Esophagus muscularis mucosa (tissue), 4 donors: ENCODE measurements at regions not wholly inside any gene's neighbourhood (a gene's known extent, or its start where the extent isn't known, plus 50 kb on each side); places are given as distances from the start of the nearest gene placed in this dataset.
A peak's percentile ranks its signal among the peaks of the same experiment; 100 is the strongest.

Experiments
- DNase-seq: peaks from one replicate; pipeline ENCODE4 v3.0.0-alpha.2; 2017; ENCODE audit errors: extremely low spot score
- H3K27ac ChIP-seq, 4 donors: fragments of 200-600 bp; sonication (generic); replicated peaks in 1 of 4; 1 replicate in 3 of 4; 2 replicates in 1 of 4; pipeline ENCODE4 v1.5.1; 2016 to 2019; ENCODE audit warnings: mild to moderate bottlenecking in 1 of 4
- H3K27me3 ChIP-seq, 4 donors: fragments of 200-600 bp; sonication (generic); one replicate each; pipeline versions ENCODE4 v1.5.1 to v1.6.0; 2016 to 2019
- H3K36me3 ChIP-seq, 4 donors: fragments of 200-600 bp; sonication (generic); one replicate each; pipeline ENCODE4 v1.5.1; 2016 to 2019
- H3K4me1 ChIP-seq, 4 donors: fragments of 200-600 bp; sonication (generic); one replicate each; pipeline ENCODE4 v1.5.1; 2016 to 2019
- H3K4me3 ChIP-seq, 4 donors: fragments of 200-600 bp; sonication (generic); 1 replicate in 2 of 4; 2 replicates in 2 of 4; pipeline ENCODE4 v1.5.1; 2016 to 2019; ENCODE audit warnings: mild to moderate bottlenecking in 4 of 4, moderate library complexity in 1 of 4
- H3K9me3 ChIP-seq, 4 donors: fragments of 200-600 bp; sonication (generic); 1 replicate in 3 of 4; 2 replicates in 1 of 4; pipeline ENCODE4 v1.5.1; 2016 to 2019
- CTCF ChIP-seq, 3 experiments: fragments of 200-600 bp in 2 of 3; fragments of 450-650 bp in 1 of 3; sonication (generic) in 2 of 3; IDR thresholded peaks; one replicate each; pipeline ENCODE4 v1.5.1; 2017 to 2019; ENCODE audit warnings: antibody characterized with exemption in 3 of 3, mild to moderate bottlenecking in 2 of 3, moderate library complexity in 1 of 3
- EP300 ChIP-seq: sonication (generic); formaldehyde crosslinking; IDR thresholded peaks from one replicate; pipeline ENCODE4 v1.6.1; 2017; ENCODE audit warnings: antibody characterized with exemption
- POLR2A ChIP-seq: fragments of 450-650 bp; IDR thresholded peaks from one replicate; pipeline ENCODE4 v1.6.1; 2017; ENCODE audit warnings: antibody characterized with exemption, moderate library complexity, mild to moderate bottlenecking, low read depth
- POLR2AphosphoS5 ChIP-seq, 2 donors: sonication (generic); formaldehyde crosslinking; IDR thresholded peaks; one replicate each; pipeline ENCODE4 v1.6.1; 2017; ENCODE audit warnings: antibody characterized with exemption in 2 of 2
- WGBS: methylation state at CpG from one replicate; pipeline ENCODE4 v1.1.5; 2018; 5-methylcytosine and 5-hydroxymethylcytosine counted together
- intact Hi-C: fragments of 100-400 bp; cut with DNase I; formaldehyde crosslinking; loops from one replicate; pipeline ENCODE4 v1.15.1; 2023

- H3K4me1 ChIP-seq: peaks cover 0 to 7% (median 6%) of the 10 kb centered on the region in 4 donors
- TF ChIP-seq CTCF (IDR thresholded peaks at IDR 0.05) (no peak), POLR2AphosphoS5 (IDR thresholded peaks at IDR 0.05) (no peak), EP300 (no peak), POLR2A (no peak)
- intact Hi-C loops: no loop called here
- WGBS: 89% methylated on average over 6 of the region's 6 CpGs
- no peaks in the 10 kb centered on the region for H3K27me3 ChIP-seq
- no peaks in the 10 kb centered on the region for H3K9me3 ChIP-seq
- no peak overlapping the region for H3K27ac ChIP-seq
- no peaks in the 10 kb centered on the region for H3K36me3 ChIP-seq
- peak; percentile 88 for DNase-seq
- no peak overlapping the region for H3K4me3 ChIP-seq
Measured at GRCh38 chr1:228818928-228819630, 83.8 kb downstream of the RHOU start.

- intact Hi-C loops: no loop called here
- H3K4me3 ChIP-seq: no peak overlapping the region
- TF ChIP-seq POLR2A: no peak
- TF ChIP-seq POLR2AphosphoS5 (IDR thresholded peaks at IDR 0.05): no peak
- no peak for TF ChIP-seq CTCF (IDR thresholded peaks at IDR 0.05)
- no peak for TF ChIP-seq EP300
- H3K27ac ChIP-seq: no peak overlapping the region
- no peaks in the 10 kb centered on the region for H3K36me3 ChIP-seq
- H3K27me3 ChIP-seq: no peaks in the 10 kb centered on the region
- H3K9me3 ChIP-seq: no peaks in the 10 kb centered on the region
- 96% methylated on average over 2 of the region's 2 CpGs for WGBS
- DNase-seq: no peak
- H3K4me1 ChIP-seq: peaks cover 0 to 7% (median 6%) of the 10 kb centered on the region in 4 donors
Measured at GRCh38 chr1:228821252-228821651, 86.0 kb downstream of the RHOU start.

- no peaks in the 10 kb centered on the region for H3K9me3 ChIP-seq
- peaks cover 5 to 7% (median 6%) of the 10 kb centered on the region in 4 donors for H3K4me1 ChIP-seq
- no peaks in the 10 kb centered on the region for H3K27me3 ChIP-seq
- H3K36me3 ChIP-seq: no peaks in the 10 kb centered on the region
- no peak overlapping the region for H3K4me3 ChIP-seq
- DNase-seq: no peak
- TF ChIP-seq POLR2A: no peak
- no peak for TF ChIP-seq EP300
- no peak for TF ChIP-seq POLR2AphosphoS5 (IDR thresholded peaks at IDR 0.05)
- TF ChIP-seq CTCF (IDR thresholded peaks at IDR 0.05): no peak
- no peak overlapping the region for H3K27ac ChIP-seq
- WGBS: 58% methylated on average over 3 of the region's 3 CpGs
- intact Hi-C loops: no loop called here
Measured at GRCh38 chr1:228823200-228823599, 87.9 kb downstream of the RHOU start.

- Histone ChIP-seq H3K4me3 (no peak overlapping the region), H3K27me3 (no peaks in the 10 kb centered on the region), H3K36me3 (no peaks in the 10 kb centered on the region), H3K9me3 (no peaks in the 10 kb centered on the region), H3K27ac (no peak overlapping the region), H3K4me1 (peaks cover 5 to 7% (median 6%) of the 10 kb centered on the region in 4 donors)
- no peak for DNase-seq
- WGBS: 97% methylated on average over 7 of the region's 7 CpGs
- intact Hi-C loops: no loop called here
- TF ChIP-seq CTCF (IDR thresholded peaks at IDR 0.05) (no peak), EP300 (no peak), POLR2AphosphoS5 (IDR thresholded peaks at IDR 0.05) (no peak), POLR2A (no peak)
Measured at GRCh38 chr1:228824366-228824765, 89.1 kb downstream of the RHOU start.

GRCh38 chr1:228825041-228825440 lies 89.8 kb downstream of the RHOU start:
- no peaks in the 10 kb centered on the region for H3K27me3 ChIP-seq
- H3K4me3 ChIP-seq: no peak overlapping the region
- intact Hi-C loops: no loop called here
- no peak for DNase-seq
- no peaks in the 10 kb centered on the region for H3K9me3 ChIP-seq
- no peak overlapping the region for H3K27ac ChIP-seq
- H3K36me3 ChIP-seq: no peaks in the 10 kb centered on the region
- peaks cover 6 to 7% (median 6%) of the 10 kb centered on the region in 4 donors for H3K4me1 ChIP-seq
- TF ChIP-seq EP300: no peak
- no peak for TF ChIP-seq CTCF (IDR thresholded peaks at IDR 0.05)
- no peak for TF ChIP-seq POLR2AphosphoS5 (IDR thresholded peaks at IDR 0.05)
- TF ChIP-seq POLR2A: no peak
